Nephron progenitor cell (in vitro differentiated cells): ENCODE measurements at regions not wholly inside any gene's neighbourhood (a gene's known extent, or its start where the extent isn't known, plus 50 kb on each side); places are given as distances from the start of the nearest gene placed in this dataset.

Source experiments
- DNase-seq: peaks from one replicate; pipeline ENCODE4 v3.0.0; 2021
- H3K27ac Mint-ChIP-seq: 2 replicates; pipeline ENCODE4 v1.8.0; 2021; ENCODE audit warnings: mild to moderate bottlenecking, moderate library complexity, mixed read lengths
- H3K27me3 Mint-ChIP-seq: 2 replicates; pipeline ENCODE4 v1.8.0; 2021; ENCODE audit warnings: mild to moderate bottlenecking, low read depth, mixed read lengths; ENCODE audit not compliant: poor library complexity
- H3K36me3 Mint-ChIP-seq: 2 replicates; pipeline ENCODE4 v1.8.0; 2021; ENCODE audit warnings: low read depth, mixed read lengths
- H3K4me1 Mint-ChIP-seq: 2 replicates; pipeline ENCODE4 v1.8.0; 2021; ENCODE audit warnings: mixed read lengths
- H3K4me3 Mint-ChIP-seq: 2 replicates; pipeline ENCODE4 v1.8.0; 2021; ENCODE audit warnings: mild to moderate bottlenecking, moderate library complexity, mixed read lengths
- H3K9me3 Mint-ChIP-seq: 2 replicates; pipeline ENCODE4 v1.8.0; 2021; ENCODE audit warnings: mild to moderate bottlenecking, moderate library complexity, mixed read lengths
- TF ChIP-seq, protein P1 (sequence below): fragments of 200-600 bp; sonication (generic); IDR thresholded peaks from 2 replicates; pipeline ENCODE4 v1.5.0; 2021; ENCODE audit warnings: antibody characterized with exemption

DNA sequence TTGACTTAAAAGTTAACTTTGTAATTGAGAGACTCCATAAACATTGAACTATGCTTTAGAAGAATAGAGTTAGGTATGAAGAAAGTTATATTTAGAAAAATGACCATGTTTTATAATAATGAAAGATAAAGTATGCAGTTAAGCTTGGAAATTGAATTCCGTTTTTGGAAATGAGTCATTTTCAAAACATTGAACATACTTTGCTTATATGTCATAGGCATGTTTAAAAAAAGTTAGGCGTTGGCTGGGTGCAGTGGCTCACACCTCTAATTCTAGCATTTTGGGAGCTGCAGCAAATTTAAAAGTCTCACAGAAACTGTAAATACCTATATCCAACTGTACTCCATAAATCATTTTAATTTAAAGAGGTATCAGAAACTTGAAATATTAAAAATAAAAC, 607.4 kb downstream of the CBLN2 start:
- DNase-seq, result no peak
- no peaks in the 10 kb centered on the region for H3K4me1 Mint-ChIP-seq
- no peaks in the 10 kb centered on the region for H3K36me3 Mint-ChIP-seq
- no peak overlapping the region for H3K27ac Mint-ChIP-seq
- H3K4me3 Mint-ChIP-seq, result no peak overlapping the region
- H3K27me3 Mint-ChIP-seq, result no peaks in the 10 kb centered on the region
- TF ChIP-seq, protein P1, sequence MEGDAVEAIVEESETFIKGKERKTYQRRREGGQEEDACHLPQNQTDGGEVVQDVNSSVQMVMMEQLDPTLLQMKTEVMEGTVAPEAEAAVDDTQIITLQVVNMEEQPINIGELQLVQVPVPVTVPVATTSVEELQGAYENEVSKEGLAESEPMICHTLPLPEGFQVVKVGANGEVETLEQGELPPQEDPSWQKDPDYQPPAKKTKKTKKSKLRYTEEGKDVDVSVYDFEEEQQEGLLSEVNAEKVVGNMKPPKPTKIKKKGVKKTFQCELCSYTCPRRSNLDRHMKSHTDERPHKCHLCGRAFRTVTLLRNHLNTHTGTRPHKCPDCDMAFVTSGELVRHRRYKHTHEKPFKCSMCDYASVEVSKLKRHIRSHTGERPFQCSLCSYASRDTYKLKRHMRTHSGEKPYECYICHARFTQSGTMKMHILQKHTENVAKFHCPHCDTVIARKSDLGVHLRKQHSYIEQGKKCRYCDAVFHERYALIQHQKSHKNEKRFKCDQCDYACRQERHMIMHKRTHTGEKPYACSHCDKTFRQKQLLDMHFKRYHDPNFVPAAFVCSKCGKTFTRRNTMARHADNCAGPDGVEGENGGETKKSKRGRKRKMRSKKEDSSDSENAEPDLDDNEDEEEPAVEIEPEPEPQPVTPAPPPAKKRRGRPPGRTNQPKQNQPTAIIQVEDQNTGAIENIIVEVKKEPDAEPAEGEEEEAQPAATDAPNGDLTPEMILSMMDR, result no peak
- H3K9me3 Mint-ChIP-seq, result no peaks in the 10 kb centered on the region

GRCh38 chr18:71919211-71919610, 624.9 kb downstream of the CBLN2 start:
- Mint-ChIP-seq H3K9me3 (peaks cover 23% of the 10 kb centered on the region), H3K4me3 (no peak overlapping the region), H3K27me3 (no peaks in the 10 kb centered on the region), H3K27ac (no peak overlapping the region), H3K4me1 (no peaks in the 10 kb centered on the region), H3K36me3 (no peaks in the 10 kb centered on the region)
- DNase-seq, result no peak
- TF ChIP-seq, protein P1, result no peak

GRCh38 chr18:71913641-71914040, 630.5 kb downstream of the CBLN2 start:
- no peaks in the 10 kb centered on the region for H3K4me1 Mint-ChIP-seq
- no peaks in the 10 kb centered on the region for H3K36me3 Mint-ChIP-seq
- TF ChIP-seq, protein P1, result no peak
- no peak for DNase-seq
- no peak overlapping the region for H3K27ac Mint-ChIP-seq
- no peaks in the 10 kb centered on the region for H3K27me3 Mint-ChIP-seq
- H3K4me3 Mint-ChIP-seq, result no peak overlapping the region
- no peaks in the 10 kb centered on the region for H3K9me3 Mint-ChIP-seq

DNA sequence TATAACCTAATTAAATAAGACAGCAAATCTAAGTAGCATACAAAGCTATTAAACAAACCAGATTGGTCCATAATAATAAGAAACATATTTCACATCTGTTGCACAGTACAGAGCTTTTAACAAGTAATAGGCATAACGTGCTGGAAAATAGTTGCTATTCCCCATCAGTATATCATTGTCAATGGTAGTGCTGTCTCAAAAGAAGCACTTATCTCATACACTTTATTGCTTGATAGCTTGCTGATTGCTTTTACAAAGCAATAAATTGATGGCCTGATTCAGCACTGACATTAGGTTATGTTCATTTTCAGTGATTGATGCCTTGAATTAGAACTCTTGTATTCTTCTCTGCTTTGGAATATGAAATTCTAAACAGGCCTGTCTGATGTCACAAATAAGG, 641.7 kb downstream of the CBLN2 start:
- TF ChIP-seq, protein P1, result no peak
- no peaks in the 10 kb centered on the region for H3K27me3 Mint-ChIP-seq
- H3K9me3 Mint-ChIP-seq, result no peaks in the 10 kb centered on the region

GRCh38 chr18:71899707-71900472, 644.3 kb downstream of the CBLN2 start:
- TF ChIP-seq, protein P1, result no peak
- Mint-ChIP-seq H3K4me3 (no peak overlapping the region), H3K27me3 (no peaks in the 10 kb centered on the region), H3K27ac (no peak overlapping the region), H3K36me3 (no peaks in the 10 kb centered on the region), H3K9me3 (no peaks in the 10 kb centered on the region), H3K4me1 (no peaks in the 10 kb centered on the region)
- no peak for DNase-seq

More for the DNA sequence above, 641.7 kb downstream of the CBLN2 start:
- DNase-seq, result no peak
- no peaks in the 10 kb centered on the region for H3K36me3 Mint-ChIP-seq
- no peaks in the 10 kb centered on the region for H3K4me1 Mint-ChIP-seq
- H3K27ac Mint-ChIP-seq, result no peak overlapping the region
- H3K4me3 Mint-ChIP-seq, result no peak overlapping the region

GRCh38 chr18:71899183-71899582, 645.0 kb downstream of the CBLN2 start:
- Mint-ChIP-seq H3K36me3 (no peaks in the 10 kb centered on the region), H3K4me3 (no peak overlapping the region), H3K9me3 (no peaks in the 10 kb centered on the region), H3K27ac (no peak overlapping the region), H3K4me1 (no peaks in the 10 kb centered on the region), H3K27me3 (no peaks in the 10 kb centered on the region)
- DNase-seq, result no peak
- TF ChIP-seq, protein P1, result no peak
